ENCODE measurements at regions not wholly inside any gene's neighbourhood (a gene's known extent, or its start where the extent isn't known, plus 50 kb on each side); places are given as distances from the start of the nearest gene placed in this dataset.

- Histone ChIP-seq H3K9ac (no peak overlapping the region), H3K4me1 (no peaks in the 10 kb centered on the region), H3K4me2 (ENCODE audit: low read length) (no peak overlapping the region), H3K36me3 (ENCODE audit: control insufficient read depth, insufficient read depth, low read length) (no peaks in the 10 kb centered on the region), H2AFZ (no peak overlapping the region), H3K27me3 (ENCODE audit: control insufficient read depth, insufficient read depth, low read length) (no peaks in the 10 kb centered on the region), H3K79me2 (no peaks in the 10 kb centered on the region), H3K4me3 (ENCODE audit: low read depth, low read length) (no peak overlapping the region), H3K9me3 (ENCODE audit: control insufficient read depth, low read length) (no peaks in the 10 kb centered on the region), H3K27ac (no peak overlapping the region)
- TF ChIP-seq, protein P1, sequence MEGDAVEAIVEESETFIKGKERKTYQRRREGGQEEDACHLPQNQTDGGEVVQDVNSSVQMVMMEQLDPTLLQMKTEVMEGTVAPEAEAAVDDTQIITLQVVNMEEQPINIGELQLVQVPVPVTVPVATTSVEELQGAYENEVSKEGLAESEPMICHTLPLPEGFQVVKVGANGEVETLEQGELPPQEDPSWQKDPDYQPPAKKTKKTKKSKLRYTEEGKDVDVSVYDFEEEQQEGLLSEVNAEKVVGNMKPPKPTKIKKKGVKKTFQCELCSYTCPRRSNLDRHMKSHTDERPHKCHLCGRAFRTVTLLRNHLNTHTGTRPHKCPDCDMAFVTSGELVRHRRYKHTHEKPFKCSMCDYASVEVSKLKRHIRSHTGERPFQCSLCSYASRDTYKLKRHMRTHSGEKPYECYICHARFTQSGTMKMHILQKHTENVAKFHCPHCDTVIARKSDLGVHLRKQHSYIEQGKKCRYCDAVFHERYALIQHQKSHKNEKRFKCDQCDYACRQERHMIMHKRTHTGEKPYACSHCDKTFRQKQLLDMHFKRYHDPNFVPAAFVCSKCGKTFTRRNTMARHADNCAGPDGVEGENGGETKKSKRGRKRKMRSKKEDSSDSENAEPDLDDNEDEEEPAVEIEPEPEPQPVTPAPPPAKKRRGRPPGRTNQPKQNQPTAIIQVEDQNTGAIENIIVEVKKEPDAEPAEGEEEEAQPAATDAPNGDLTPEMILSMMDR (IDR thresholded peaks at IDR 0.05) = no peak
These were observed 350.5 kb downstream of the CDC5L start for GRCh38 chr6:44737829-44738528.

DNA sequence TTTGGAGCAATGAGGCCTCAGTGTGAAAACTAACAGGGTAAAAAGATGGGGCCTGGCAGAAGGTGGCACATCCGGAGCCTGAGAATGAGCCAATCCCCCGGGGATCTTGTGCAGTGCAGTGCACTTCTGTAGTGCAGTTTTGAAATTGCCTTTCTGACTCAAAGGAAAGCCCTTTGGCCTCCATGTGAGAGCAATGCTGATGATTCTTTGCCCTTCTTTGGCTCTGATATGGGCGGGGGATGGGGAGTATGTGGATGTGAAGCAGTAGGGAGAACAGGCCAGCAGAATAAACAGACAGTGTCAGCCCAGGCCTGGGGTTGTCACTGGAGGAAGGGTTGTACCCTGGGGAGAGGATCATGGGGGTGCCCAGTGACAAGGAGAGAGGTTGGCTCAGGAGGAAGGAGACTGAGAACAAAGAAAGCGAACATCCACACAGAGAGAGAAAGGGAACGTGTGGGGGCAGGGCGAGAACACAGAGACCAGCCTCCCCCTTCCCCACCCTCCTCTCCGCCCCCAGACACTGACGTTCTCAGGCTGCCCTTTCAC, 351.2 kb downstream of the CDC5L start:
- Histone ChIP-seq H3K36me3 (ENCODE audit: control insufficient read depth, insufficient read depth, low read length) (no peaks in the 10 kb centered on the region), H3K27me3 (ENCODE audit: control insufficient read depth, insufficient read depth, low read length) (no peaks in the 10 kb centered on the region), H3K79me2 (no peaks in the 10 kb centered on the region), H3K4me3 (ENCODE audit: low read depth, low read length) (no peak overlapping the region), H3K4me2 (ENCODE audit: low read length) (no peak overlapping the region), H3K4me1 (no peaks in the 10 kb centered on the region), H2AFZ (no peak overlapping the region), H3K9ac (no peak overlapping the region), H3K9me3 (ENCODE audit: control insufficient read depth, low read length) (no peaks in the 10 kb centered on the region), H3K27ac (no peak overlapping the region)
- TF ChIP-seq, protein P1 (IDR thresholded peaks at IDR 0.05) = no peak

- Histone ChIP-seq H3K36me3 (ENCODE audit: control insufficient read depth, insufficient read depth, low read length) (no peaks in the 10 kb centered on the region), H3K27ac (no peak overlapping the region), H3K4me2 (ENCODE audit: low read length) (no peak overlapping the region), H3K4me1 (no peaks in the 10 kb centered on the region), H3K4me3 (ENCODE audit: low read depth, low read length) (no peak overlapping the region), H2AFZ (no peak overlapping the region), H3K79me2 (no peaks in the 10 kb centered on the region), H3K9me3 (ENCODE audit: control insufficient read depth, low read length) (no peaks in the 10 kb centered on the region), H3K27me3 (ENCODE audit: control insufficient read depth, insufficient read depth, low read length) (no peaks in the 10 kb centered on the region), H3K9ac (no peak overlapping the region)
- TF ChIP-seq, protein P1 (IDR thresholded peaks at IDR 0.05) = no peak
These were observed 351.7 kb downstream of the CDC5L start for GRCh38 chr6:44739181-44739580.

- no peak overlapping the region for H3K4me2 ChIP-seq (ENCODE audit: low read length)
These were observed 353.1 kb downstream of the CDC5L start for GRCh38 chr6:44740566-44741120.

More at GRCh38 chr6:44740566-44741120, 353.1 kb downstream of the CDC5L start:
- no peak overlapping the region for H3K4me3 ChIP-seq (ENCODE audit: low read depth, low read length)
- no peaks in the 10 kb centered on the region for H3K36me3 ChIP-seq (ENCODE audit: control insufficient read depth, insufficient read depth, low read length)
- TF ChIP-seq, protein P1 (IDR thresholded peaks at IDR 0.05) = no peak
- no peaks in the 10 kb centered on the region for H3K27me3 ChIP-seq (ENCODE audit: control insufficient read depth, insufficient read depth, low read length)
- H3K27ac ChIP-seq = no peak overlapping the region
- no peaks in the 10 kb centered on the region for H3K79me2 ChIP-seq
- H3K9me3 ChIP-seq (ENCODE audit: control insufficient read depth, low read length) = no peaks in the 10 kb centered on the region
- no peak overlapping the region for H2AFZ ChIP-seq
- no peaks in the 10 kb centered on the region for H3K4me1 ChIP-seq
- no peak overlapping the region for H3K9ac ChIP-seq
